IPS DF 19.7 (cell line): ENCODE measurements at regions not wholly inside any gene's neighbourhood (a gene's known extent, or its start where the extent isn't known, plus 50 kb on each side); places are given as distances from the start of the nearest gene placed in this dataset.

Experiments used
- DNase-seq: peaks from one replicate; pipeline ENCODE4 v3.0.0-alpha.2; 2013; ENCODE audit warnings: low read depth, low spot score

DNA sequence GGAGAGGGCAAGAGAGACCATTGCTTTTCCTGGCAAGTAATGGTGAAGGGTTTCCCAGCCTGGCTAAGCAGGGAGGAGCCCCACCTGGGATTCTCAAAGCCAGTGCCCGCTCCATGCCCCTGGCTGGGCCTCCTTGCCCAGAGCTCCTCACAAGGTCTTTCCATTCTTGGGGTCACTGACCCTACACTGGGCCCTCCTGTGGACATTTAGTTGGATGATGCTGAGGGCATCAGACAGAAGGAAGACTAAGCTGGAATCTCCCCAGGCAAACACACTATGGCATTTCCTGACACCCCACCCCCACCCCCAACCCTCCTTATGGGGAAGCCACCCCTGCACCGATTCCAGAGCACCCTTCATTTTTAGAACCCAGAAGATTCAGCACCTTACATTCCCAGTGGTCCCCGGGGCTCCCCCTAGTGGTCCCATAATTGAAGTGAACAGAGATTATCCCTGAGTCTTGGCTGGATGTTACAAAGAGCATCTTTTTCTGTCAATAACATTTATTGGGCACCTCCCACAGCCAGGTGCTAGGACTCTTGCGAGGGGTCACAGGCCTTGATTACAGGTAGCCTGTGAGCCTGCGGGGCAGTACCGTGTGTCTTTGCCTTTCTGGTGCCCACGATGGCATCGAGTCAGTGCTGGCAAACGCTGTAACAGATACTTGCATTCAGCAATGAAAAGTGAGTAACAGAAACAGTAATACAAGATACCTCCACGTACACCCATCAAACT, 548.5 kb downstream of the BUD13 start:
- DNase-seq: no peak

DNA sequence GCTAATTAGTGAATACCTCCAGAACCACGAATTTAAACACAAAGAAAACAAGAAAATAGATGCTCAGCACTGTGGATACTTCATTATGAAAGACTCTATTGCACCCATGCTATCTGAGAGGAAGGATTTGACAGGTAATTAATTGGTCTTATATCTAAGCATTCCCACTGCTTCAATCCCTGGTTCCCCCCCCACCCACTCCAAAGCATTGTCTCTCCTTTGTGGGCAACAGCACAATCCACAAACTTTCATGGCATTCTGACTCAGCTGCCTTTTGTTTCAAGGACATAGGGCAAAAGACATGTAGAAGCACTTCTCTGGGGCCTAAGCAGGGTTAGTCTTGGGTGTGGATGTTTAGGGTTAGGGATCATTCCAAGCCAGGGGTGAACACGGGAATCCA, 551.4 kb downstream of the BUD13 start:
- no peak for DNase-seq

GRCh38 chr11:116219171-116219635, 553.6 kb downstream of the BUD13 start:
- no peak for DNase-seq

- no peak for DNase-seq
Measured at GRCh38 chr11:116217441-116217840, 555.3 kb downstream of the BUD13 start.

- DNase-seq: no peak
Measured at GRCh38 chr11:116217006-116217405, 555.8 kb downstream of the BUD13 start.

DNA sequence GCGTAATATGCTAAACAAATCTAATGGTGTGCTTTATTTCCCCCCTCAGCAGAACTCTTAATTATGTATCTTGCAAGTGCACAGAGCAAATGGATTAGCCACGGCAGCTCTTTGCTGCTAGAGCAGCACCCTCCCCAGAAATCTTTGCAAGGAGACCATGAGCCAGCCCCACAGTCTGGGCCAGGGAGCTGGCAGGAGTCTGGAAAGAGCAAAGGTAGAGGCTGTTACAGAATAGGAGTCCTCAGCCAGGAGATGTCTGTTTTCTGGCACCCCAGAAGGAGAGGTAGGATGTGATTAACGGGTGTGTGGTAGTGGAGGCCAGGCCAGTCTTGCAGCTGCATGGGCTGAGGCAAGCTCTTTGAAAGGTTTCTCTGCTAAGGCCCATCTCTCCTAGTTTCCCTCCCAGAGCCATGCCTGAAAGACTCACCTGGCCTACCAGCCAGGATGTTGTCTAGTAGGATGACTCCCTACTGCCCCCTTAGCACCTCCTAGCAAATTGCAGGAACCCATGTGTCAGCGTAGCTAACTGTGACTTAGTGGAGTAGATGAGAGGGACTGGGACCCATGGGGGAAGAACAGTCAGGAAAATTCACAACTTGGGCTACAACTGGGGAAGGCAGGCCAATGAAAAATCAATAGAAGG, 557.2 kb downstream of the BUD13 start:
- DNase-seq: no peak

DNA sequence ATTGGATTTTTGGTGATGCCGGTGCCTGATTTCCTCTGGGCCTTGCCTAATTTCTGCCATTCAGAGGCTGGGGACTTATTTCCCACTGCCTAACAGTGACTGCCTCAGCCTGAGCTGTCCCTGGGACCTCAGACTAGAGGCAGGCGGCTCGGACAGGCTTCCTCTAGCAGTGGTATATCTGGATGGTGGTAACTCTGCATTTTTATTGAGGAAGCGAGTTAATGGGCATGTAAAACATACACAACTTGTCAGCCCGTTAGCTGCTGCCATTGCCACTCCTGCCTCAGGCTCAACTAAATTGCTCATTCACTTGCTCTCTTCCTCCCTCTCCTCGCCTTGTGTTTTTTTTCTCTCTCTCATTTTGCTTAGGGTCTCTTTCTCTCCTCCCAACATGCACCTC, 561.6 kb downstream of the BUD13 start:
- no peak for DNase-seq

DNA sequence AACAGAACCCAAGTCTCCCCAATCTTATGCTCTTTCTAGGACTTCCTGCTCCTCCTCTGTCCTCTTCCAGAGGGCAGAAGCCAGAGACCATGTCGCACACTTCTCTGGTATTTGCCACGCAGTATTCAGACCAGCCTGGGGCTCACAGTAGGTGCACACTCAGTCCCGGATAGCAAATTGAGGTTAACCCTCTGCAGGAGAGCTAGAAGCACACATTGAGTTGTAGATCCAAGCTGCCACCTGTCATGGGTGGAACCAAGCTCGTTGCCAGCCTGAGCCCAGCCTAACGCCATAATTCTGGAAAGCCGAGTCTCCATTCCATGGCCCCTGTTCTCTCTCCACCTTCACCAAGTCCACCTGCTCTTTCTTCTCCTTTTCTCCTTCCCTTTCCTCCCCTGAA, 562.1 kb downstream of the BUD13 start:
- DNase-seq: no peak

- DNase-seq: no peak
Measured at GRCh38 chr11:116209255-116209654, 563.5 kb downstream of the BUD13 start.

GRCh38 chr11:116207421-116208141, 565.2 kb downstream of the BUD13 start:
- no peak for DNase-seq

- DNase-seq: no peak
Measured at GRCh38 chr11:116207019-116207418, 565.8 kb downstream of the BUD13 start.

DNA sequence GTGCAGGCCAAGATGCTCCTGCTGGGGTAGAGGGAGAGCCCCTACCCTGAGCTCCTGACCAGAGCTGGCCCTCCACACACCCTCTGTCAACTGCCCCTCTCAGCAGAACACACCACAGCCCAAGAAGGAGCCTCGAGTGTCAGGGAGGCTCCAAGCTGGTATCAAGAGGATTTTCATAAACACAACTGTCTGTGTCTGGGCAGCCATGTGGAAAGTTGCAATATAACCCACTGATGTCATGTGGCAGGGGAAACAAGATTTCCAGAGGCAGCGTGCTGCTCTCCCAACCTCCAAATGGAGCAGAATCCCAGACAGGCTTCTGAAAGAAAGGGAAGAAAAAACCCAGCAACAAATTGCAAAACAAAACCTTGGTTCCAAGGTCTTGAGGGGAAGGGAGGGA, 569.9 kb downstream of the BUD13 start:
- DNase-seq: no peak

GRCh38 chr11:116200564-116200963, 572.2 kb downstream of the BUD13 start:
- DNase-seq: no peak

DNA sequence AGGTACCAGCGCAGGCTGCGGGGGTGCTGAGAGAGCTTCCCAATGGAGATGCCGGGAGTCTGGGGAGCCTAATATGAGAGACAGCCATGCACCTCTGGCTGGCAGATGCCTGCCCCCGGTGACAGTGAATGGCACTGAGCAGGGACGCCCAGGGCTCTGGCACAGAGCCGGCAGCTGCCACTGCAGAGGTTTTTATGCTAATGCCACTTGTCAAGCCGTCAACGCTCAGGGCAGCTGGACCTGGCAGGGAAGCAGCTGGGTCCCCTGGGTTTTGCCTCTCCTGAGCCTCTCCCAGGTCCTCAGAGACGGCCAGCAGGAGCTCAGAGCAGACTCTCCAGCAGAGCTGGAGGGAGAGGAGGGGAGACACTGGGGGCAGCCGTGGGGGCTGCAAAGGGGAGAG, 573.6 kb downstream of the BUD13 start:
- DNase-seq: no peak

- no peak for DNase-seq
Measured at GRCh38 chr11:116194156-116194904, 578.5 kb downstream of the BUD13 start.

DNA sequence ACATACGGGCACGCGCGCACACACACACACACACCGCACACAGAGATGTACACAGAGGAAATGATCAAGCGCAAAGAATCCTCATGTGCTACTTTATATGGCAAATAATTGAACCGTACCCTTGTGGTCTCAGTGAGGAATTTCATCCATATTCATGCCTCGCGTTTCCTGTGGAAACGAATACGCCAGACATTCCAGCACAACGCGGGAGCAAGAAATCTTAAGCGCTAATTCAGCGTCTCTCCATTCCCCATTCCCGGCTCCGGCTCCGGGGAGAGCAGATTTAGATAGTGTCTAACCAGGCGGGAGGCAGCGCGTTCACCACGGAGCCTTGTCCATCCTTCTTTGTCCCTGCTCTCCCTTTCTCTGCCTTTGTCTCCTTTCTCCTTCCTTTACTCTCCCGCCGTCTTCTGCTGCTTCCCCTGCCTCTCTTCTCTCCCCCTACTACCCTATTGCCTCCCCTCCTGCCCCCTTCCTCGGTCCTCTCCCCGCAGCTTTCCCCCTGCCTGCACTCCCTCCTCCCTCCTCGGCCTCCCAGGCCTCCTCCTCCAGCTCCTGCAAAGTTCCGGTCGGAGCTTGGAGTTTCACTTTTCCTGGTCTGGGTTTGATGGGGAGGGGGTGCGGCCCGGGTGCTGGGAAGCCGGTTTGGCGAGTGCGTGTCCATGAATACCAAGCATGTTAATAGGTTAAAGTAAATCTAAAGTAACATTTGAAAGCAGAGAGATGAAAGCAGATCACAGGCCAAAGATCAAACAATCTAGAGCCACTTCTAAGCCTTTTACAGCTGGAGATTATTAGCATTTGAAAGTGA, 579.3 kb downstream of the BUD13 start:
- peak; percentile 65 for DNase-seq

- DNase-seq: no peak
Measured at GRCh38 chr11:116192509-116193210, 580.1 kb downstream of the BUD13 start.

DNA sequence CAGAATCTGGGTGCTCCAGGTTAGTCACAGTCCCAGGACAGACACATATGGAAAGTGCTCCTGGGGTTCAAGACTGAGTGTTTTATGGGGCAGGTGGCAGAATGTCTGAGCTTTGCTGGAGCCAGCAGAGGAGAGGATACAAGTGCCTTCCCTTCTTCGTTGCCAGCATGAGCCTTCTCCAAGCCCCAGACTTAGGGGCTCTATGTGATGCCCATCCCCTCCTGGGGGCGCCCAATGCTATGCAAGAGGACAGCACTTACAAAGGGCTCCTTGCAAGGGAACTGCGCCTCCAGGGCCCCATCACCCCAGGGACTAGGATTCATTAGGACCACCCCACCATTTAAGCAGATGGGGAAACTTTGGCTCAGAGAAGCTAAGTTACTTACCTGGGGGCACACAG, 581.9 kb downstream of the BUD13 start:
- no peak for DNase-seq

- DNase-seq: no peak
Measured at GRCh38 chr11:116189408-116190170, 583.2 kb downstream of the BUD13 start.

- DNase-seq: no peak
Measured at GRCh38 chr11:116188350-116188749, 584.4 kb downstream of the BUD13 start.
